HG02759 (cell line): ENCODE measurements at regions not wholly inside any gene's neighbourhood (a gene's known extent, or its start where the extent isn't known, plus 50 kb on each side); places are given as distances from the start of the nearest gene placed in this dataset.

Experiments used
- ATAC-seq: cut with Tn5 transposase; IDR thresholded peaks from one replicate; pipeline ENCODE4 v1.9.1; 2021; ENCODE audit warnings: mild to moderate bottlenecking, moderate library complexity; ENCODE audit not compliant: unreplicated experiment

- no peak for ATAC-seq
Observed at GRCh38 chr5:112112346-112112745, 306.7 kb downstream of the EPB41L4A start.

GRCh38 chr5:112109331-112110007 is 309.6 kb downstream of the EPB41L4A start:
- no peak for ATAC-seq

DNA sequence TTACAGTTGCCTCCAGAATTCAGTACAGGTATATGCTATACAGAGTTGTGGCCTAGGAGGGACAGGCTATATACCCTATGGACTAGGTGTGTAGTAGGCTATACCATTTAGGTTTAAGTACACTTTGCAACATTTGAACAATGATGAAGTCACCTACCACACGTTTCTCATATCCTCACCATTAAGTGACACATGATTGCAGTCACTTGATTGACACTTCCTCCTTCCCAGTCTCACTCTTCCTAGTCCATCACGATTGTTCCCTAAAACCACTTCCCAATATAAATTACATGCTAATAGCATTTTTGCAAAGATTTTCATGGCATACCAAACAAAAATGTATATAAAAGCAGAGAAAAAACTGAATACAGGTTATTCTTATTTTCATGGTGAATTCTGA is 312.2 kb downstream of the EPB41L4A start:
- ATAC-seq = peak; percentile 35

DNA sequence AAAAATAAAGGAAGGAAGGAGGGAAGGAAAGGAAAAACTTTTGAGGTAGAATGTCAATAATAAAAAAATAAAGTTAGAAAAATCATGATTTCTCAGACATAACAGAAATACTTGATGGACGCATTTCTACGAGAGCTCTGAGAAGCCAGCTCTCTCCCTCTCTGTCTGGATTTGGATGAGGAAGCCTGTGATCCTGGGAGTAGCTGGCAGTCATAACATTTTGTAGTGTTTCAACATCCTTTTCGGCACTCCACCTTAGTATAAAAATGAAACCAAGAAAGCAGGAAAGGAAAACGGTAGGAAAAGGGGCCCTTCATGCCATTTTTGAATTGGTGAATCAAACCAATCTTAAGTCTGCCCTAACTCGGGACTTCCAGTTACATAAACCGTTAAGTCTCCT is 321.3 kb downstream of the EPB41L4A start:
- ATAC-seq = no peak

DNA sequence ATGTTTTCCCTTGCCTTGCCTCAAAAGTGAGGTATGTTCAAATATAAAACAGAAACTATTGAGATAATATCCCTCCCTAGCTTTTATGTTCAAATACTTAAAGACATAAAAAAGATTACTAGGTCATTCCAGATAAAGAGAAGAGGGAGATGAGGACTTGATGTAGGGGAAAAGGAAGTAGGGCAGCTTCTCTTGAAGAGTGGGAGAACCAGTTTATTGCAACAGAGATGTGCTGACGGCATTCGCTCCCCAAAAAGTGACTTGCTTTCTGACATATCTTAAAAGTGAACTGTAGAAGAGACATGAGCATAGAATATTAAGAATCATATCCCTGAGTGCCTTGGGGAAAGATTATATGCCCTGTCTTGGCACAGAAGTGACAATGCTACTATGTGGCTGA is 330.2 kb upstream of the NREP start:
- ATAC-seq = no peak

- no peak for ATAC-seq
Observed at GRCh38 chr5:112086740-112087139, 329.7 kb upstream of the NREP start.

DNA sequence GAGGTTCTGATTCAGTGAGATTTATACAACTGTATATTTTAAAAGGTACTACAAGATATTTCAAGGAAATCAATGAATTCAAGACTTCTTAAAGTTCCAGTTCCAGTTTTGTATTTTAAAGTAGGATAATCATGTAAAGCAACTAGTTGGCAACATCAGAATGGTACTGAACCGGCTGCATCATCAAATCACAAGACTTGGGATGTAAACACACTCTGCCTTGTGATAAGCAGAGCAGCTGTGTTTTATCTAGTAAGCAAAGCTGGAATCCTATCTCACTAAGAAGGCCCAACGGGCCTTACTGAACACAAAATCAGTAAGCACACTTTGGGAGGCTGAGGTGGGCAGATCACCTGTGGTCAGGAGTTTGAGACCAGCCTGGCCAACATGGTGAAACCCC is 327.2 kb upstream of the NREP start:
- no peak for ATAC-seq

GRCh38 chr5:112083623-112084022 is 326.6 kb upstream of the NREP start:
- no peak for ATAC-seq

DNA sequence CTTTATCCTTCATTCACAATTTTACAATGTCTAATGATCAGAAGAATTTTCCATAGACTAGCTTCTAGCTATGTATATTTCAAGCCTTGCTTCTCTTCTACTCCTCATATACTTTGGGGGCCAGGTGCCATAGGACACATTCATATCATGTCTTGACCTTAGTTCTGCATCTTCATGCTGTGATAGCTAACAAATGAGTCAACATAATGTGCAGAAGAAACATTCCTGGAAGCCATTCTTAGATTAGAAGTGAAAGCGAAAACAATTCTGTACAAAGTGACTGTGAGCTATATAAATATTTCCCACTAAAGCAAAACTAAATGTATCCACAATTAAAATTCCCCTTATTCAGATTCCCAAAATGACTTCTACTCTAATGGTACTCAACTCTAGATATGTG is 320.2 kb upstream of the NREP start:
- no peak for ATAC-seq

- ATAC-seq = no peak
Observed at GRCh38 chr5:112070022-112070421, 313.0 kb upstream of the NREP start.

GRCh38 chr5:112069329-112069728 is 312.3 kb upstream of the NREP start:
- ATAC-seq = no peak

DNA sequence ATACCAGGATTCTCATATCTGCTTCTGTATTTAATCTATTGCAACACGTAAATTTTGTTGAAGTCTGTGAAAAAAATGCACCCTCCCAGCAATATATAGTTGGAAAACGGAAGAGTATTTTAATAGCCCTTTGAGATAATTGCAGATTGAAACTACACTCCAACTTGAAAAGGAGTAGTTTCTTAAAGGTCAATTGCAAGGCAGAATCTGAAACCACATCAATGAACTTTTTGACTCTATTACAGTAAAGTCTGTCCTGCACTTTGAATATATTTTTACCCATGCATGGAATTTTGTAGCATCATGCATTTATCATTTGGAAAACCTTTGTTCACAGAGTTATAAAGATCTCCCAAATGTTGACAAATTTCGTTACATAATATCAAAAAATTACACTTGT is 311.6 kb upstream of the NREP start:
- ATAC-seq = no peak

DNA sequence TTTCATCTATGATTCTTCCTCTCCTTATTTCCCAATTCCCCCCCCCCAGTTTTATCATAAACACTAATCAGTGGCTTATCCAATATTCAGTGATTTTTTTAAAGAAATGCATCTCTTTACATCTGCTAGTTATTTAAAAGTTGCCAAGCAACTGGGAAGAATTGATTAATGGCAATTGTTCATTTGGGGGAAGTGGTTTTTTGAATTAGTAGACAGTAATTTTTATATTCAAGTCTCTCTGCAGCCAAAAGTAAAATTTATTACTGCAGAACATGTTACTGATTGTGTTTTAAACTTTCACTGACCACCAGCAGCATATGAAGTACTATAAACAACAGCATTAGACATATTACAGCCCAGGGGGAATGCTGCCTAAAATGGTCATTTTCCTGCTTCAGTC is 308.8 kb upstream of the NREP start:
- no peak for ATAC-seq

DNA sequence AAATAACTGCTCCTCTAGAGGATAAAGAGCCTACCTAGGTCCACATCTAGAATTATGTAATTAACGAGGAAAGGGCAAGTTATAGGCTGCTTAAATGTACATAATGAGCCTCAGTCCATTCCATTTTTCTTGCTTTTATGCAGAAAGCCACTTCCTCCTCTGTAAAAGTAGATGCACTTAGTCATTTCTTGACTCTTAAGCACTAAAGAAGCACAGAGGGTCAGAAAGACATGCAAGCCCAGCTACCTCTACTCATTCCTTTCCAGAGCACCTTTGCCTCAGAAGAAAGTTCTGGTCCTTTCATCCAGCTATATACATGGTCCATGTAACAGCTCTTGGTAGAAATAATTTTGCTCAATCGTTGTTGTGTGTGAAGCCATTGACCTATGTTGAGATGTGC is 308.0 kb upstream of the NREP start:
- no peak for ATAC-seq

DNA sequence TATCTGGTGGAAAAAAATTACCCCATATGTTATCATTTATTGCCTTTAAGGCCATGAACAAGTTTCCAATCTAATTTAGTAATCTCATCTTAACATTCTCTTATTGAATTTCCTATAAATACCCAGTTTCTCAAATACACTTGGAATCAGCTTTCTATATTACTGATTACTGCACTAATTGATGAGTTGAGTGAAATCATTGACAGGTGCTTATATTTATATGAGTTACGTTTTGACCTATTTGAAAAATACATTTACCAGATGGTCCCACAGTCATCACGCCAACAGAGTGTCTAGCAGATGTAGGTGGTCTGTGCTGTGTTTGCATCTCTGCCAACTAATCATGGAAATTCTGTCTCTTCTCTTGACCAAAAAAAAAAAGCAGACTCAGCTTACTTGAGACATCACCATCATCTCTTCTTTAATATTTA is 307.3 kb upstream of the NREP start:
- ATAC-seq = no peak

DNA sequence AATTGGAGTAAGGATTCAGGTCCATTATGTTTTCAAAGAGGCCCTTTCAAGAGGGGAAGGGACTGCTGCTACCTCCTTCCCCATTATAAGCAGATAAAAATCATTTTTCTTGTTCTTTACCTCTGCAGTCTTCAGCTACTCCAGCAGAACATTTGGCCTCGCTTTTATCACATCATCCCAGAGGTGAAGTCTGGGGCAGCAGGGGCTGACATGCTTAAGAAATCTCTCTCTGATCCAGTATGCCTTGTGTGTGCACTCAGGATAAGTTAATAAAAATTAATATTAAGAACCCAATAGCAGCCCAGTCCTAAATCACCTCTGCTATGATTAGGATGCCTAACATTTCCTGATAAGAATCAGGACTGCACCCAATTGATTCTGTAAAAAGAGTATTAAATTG is 306.9 kb upstream of the NREP start:
- no peak for ATAC-seq

DNA sequence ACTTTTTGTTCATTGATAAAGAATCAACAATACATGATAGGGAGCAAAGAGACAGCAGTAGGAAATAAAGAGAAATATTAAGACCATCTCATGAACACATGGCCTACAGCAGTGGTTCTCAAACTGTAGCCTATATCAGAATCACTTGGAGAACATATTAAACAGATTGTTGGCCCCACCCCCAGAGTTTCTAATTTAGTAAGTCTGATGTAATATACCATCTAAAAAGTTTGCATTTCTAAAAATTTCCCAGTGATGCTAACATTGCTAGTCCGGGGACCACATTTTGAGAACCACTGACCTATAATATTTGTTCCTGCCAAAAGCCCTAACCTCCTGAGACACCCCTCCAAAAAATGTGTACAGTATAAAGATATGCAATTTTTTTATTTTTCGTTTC is 306.2 kb upstream of the NREP start:
- ATAC-seq = no peak

DNA sequence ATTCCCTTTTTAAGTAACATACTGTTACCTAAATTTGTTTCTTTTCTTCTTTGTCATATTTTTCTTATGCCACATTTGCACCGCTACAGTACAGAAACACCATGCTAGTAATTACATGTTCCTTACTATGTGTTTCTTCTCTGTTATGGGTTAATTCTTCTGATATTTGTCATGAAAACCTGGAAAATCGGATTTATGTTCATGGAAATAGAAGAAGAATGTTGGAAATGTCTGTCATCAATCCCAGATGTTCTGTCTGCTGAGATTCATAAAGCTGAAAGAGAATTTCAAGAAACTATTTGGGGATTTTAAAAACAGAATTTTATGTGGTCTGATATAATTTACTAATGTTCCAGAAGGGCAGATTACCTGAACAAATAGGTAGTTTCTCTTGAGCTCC is 305.2 kb upstream of the NREP start:
- no peak for ATAC-seq

DNA sequence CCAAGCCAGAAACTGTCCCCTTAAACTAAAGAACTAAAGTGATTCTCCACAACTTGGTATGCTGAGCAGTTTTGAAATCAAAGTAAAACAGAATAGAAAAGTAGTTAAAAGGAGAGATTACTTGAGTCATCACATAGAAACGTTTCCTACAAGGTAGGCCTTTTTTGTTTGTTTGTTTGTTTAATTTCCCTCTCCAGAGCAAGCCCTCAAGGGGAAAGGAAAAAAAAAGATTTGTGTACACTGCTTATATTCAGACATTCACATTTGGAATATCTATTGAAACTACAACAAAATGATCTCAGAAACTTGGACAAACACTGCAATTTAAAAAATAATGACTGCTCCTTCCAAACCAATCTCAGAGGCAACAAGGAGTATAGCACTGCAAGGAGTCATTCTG is 304.7 kb upstream of the NREP start:
- ATAC-seq = no peak

DNA sequence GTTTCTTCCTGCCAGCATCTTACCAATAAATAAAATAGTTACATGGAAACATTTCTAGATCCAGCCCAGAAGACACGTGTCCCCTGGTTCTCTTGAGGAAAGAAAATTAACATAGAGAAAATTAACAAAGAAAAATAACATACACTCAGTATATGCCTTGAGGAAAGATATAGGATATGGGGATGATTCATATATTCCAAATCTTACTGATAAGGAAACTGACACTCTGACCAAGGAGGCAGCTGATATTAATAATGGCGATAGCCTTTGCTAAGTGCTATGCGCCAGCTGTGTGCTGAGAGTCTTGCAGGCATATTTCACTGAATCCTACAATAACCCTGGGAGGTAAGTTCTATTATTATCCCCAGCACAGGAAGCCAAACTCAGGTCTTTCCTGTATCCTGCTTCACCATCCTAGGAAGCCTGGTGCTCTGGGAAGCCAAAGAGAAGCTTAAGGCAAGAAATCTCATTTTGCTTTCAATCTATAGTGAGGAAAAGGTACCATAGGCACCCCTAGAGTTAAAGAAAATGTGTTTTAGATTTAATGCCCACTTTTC is 302.7 kb upstream of the NREP start:
- no peak for ATAC-seq

DNA sequence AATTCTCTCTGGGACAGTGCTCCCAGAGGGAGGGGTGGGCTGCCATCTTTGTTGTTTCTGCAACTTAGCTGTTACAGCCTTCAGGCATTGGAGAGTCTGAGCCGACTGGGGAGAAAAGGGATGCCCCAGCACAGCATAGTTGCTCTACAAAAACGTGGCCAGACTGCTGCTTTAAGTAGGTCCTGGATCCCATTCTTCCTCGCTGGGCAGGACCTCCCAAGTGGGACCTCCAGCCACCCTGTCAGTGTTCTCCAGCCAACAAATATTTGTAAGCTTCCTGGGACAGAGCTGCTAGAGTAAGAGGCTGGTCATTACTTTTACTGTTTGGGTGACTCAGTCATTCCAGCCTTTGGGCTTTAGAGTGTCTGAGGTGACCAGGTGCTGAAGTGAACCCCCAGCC is 292.7 kb upstream of the NREP start:
- ATAC-seq = no peak

GRCh38 chr5:112036206-112036605 is 279.2 kb upstream of the NREP start:
- no peak for ATAC-seq

DNA sequence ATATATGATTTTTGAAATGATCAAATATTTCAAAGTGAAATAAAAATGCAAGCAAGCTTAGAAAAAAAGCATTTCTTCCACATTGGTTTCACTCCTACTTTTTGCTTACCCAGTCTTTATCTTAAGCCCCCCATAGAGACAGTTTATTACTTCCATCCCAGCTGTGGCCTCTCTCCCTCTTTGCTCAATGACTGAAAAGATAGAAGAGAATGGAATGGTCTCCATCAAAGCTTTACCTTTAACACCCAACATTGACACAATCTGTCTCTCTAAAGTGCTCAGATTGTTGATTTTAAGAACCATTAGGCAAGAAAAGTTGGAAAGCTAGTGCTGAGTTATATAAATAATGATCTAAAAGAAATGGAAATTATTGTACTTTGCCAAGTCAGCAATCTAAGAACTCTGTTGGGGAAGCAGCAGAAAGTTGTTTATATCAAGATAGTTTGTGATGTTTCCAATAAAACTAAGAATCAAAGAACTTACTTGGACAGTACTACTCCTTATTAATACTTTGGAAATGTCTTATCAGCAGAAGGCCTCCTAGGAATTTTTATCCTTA is 277.5 kb upstream of the NREP start:
- no peak for ATAC-seq
